ENCODE measurements at regions not wholly inside any gene's neighbourhood (a gene's known extent, or its start where the extent isn't known, plus 50 kb on each side); places are given as distances from the start of the nearest gene placed in this dataset.

GRCh38 chr9:115300116-115300515 lies 182.2 kb upstream of the TNC start:
- H3K4me3 Mint-ChIP-seq (ENCODE audit: unreplicated experiment), result no peak overlapping the region
- H3K36me3 Mint-ChIP-seq (ENCODE audit: unreplicated experiment), result peaks cover 3% of the 10 kb centered on the region
- H3K4me1 Mint-ChIP-seq (ENCODE audit: unreplicated experiment), result peaks cover 17% of the 10 kb centered on the region
- TF ChIP-seq CTCF (IDR thresholded peaks at IDR 0.05), result no peak
- H3K27me3 Mint-ChIP-seq (ENCODE audit: unreplicated experiment), result peaks cover 5% of the 10 kb centered on the region
- H3K9me3 Mint-ChIP-seq (ENCODE audit: unreplicated experiment), result no peaks in the 10 kb centered on the region
- no peak for DNase-seq (ENCODE audit: extremely low spot score, unreplicated experiment)
- H3K27ac Mint-ChIP-seq (ENCODE audit: unreplicated experiment), result no peak overlapping the region

GRCh38 chr9:115300874-115301273 lies 182.9 kb upstream of the TNC start:
- H3K4me1 Mint-ChIP-seq (ENCODE audit: unreplicated experiment), result peaks cover 9% of the 10 kb centered on the region
- no peak overlapping the region for H3K4me3 Mint-ChIP-seq (ENCODE audit: unreplicated experiment)
- TF ChIP-seq CTCF (IDR thresholded peaks at IDR 0.05), result no peak
- H3K36me3 Mint-ChIP-seq (ENCODE audit: unreplicated experiment), result peaks cover 3% of the 10 kb centered on the region
- H3K27ac Mint-ChIP-seq (ENCODE audit: unreplicated experiment), result no peak overlapping the region
- no peak for DNase-seq (ENCODE audit: extremely low spot score, unreplicated experiment)
- peaks cover 5% of the 10 kb centered on the region for H3K27me3 Mint-ChIP-seq (ENCODE audit: unreplicated experiment)
- no peaks in the 10 kb centered on the region for H3K9me3 Mint-ChIP-seq (ENCODE audit: unreplicated experiment)

- H3K27me3 Mint-ChIP-seq (ENCODE audit: unreplicated experiment), result peaks cover 5% of the 10 kb centered on the region
- DNase-seq (ENCODE audit: extremely low spot score, unreplicated experiment), result no peak
- no peak overlapping the region for H3K27ac Mint-ChIP-seq (ENCODE audit: unreplicated experiment)
- H3K9me3 Mint-ChIP-seq (ENCODE audit: unreplicated experiment), result no peaks in the 10 kb centered on the region
- no peak overlapping the region for H3K4me3 Mint-ChIP-seq (ENCODE audit: unreplicated experiment)
- peaks cover 6% of the 10 kb centered on the region for H3K4me1 Mint-ChIP-seq (ENCODE audit: unreplicated experiment)
- no peak for TF ChIP-seq CTCF (IDR thresholded peaks at IDR 0.05)
- H3K36me3 Mint-ChIP-seq (ENCODE audit: unreplicated experiment), result peaks cover 3% of the 10 kb centered on the region
Measured at GRCh38 chr9:115301581-115301980, 183.6 kb upstream of the TNC start.

GRCh38 chr9:115305543-115305942 lies 187.6 kb upstream of the TNC start:
- Mint-ChIP-seq H3K9me3 (ENCODE audit: unreplicated experiment) (no peaks in the 10 kb centered on the region), H3K4me3 (ENCODE audit: unreplicated experiment) (no peak overlapping the region), H3K27ac (ENCODE audit: unreplicated experiment) (no peak overlapping the region), H3K4me1 (ENCODE audit: unreplicated experiment) (no peaks in the 10 kb centered on the region), H3K36me3 (ENCODE audit: unreplicated experiment) (no peaks in the 10 kb centered on the region), H3K27me3 (ENCODE audit: unreplicated experiment) (no peaks in the 10 kb centered on the region)
- DNase-seq (ENCODE audit: extremely low spot score, unreplicated experiment), result no peak
- no peak for TF ChIP-seq CTCF (IDR thresholded peaks at IDR 0.05)

GRCh38 chr9:115306865-115307264 lies 188.9 kb upstream of the TNC start:
- Mint-ChIP-seq H3K27ac (ENCODE audit: unreplicated experiment) (no peak overlapping the region), H3K9me3 (ENCODE audit: unreplicated experiment) (no peaks in the 10 kb centered on the region), H3K27me3 (ENCODE audit: unreplicated experiment) (no peaks in the 10 kb centered on the region), H3K4me1 (ENCODE audit: unreplicated experiment) (no peaks in the 10 kb centered on the region), H3K36me3 (ENCODE audit: unreplicated experiment) (no peaks in the 10 kb centered on the region), H3K4me3 (ENCODE audit: unreplicated experiment) (no peak overlapping the region)
- TF ChIP-seq CTCF (IDR thresholded peaks at IDR 0.05), result no peak
- no peak for DNase-seq (ENCODE audit: extremely low spot score, unreplicated experiment)
